Gastrocnemius medialis (tissue), 4 donors: ENCODE measurements at regions not wholly inside any gene's neighbourhood (a gene's known extent, or its start where the extent isn't known, plus 50 kb on each side); places are given as distances from the start of the nearest gene placed in this dataset.
"Not testable (repeated sequence)": the region's sequence is repeated elsewhere in the genome, so short reads cannot be mapped to it uniquely, and the experiment has no call there.

Experiments
- ATAC-seq, 2 donors: fragments of 150-250 bp; one replicate each; pipeline ENCODE4 v1.9.1; 2016
- DNase-seq, 2 donors: peaks; one replicate each; pipeline ENCODE4 v3.0.0-alpha.2; 2019
- H3K27ac ChIP-seq, 4 donors: fragments of 200-600 bp; sonication (generic); 1 replicate in 1 of 4; 2 replicates in 3 of 4; pipeline ENCODE4 v1.5.1; 2016 to 2018; ENCODE audit warnings: mild to moderate bottlenecking in 2 of 4, moderate library complexity in 1 of 4
- H3K27me3 ChIP-seq, 3 donors: fragments of 200-600 bp; sonication (generic) in 2 of 3; 1 replicate in 1 of 3; 2 replicates in 2 of 3; pipeline versions ENCODE4 v1.5.1 to v1.6.0; 2016 to 2019; ENCODE audit warnings: mild to moderate bottlenecking in 1 of 3, moderate library complexity in 1 of 3
- H3K36me3 ChIP-seq, 2 donors: fragments of 200-600 bp; sonication (generic) in 1 of 2; one replicate each; pipeline ENCODE4 v1.5.1; 2017 to 2018
- H3K4me1 ChIP-seq, 2 donors: fragments of 200-600 bp; sonication (generic) in 1 of 2; one replicate each; pipeline ENCODE4 v1.5.1; 2016 to 2017; ENCODE audit warnings: mild to moderate bottlenecking in 2 of 2
- H3K4me3 ChIP-seq, 4 donors: fragments of 200-600 bp; sonication (generic) in 3 of 4; 1 replicate in 1 of 4; 2 replicates in 3 of 4; pipeline ENCODE4 v1.5.1; 2016 to 2019; ENCODE audit warnings: mild to moderate bottlenecking in 2 of 4
- H3K9me3 ChIP-seq, 3 donors: fragments of 200-600 bp; sonication (generic) in 2 of 3; 1 replicate in 1 of 3; 2 replicates in 2 of 3; pipeline ENCODE4 v1.5.1; 2016 to 2019
- CTCF ChIP-seq, 5 experiments: fragments of 450-650 bp in 3 of 5; fragments of 200-600 bp in 2 of 5; sonication (generic) in 2 of 5; IDR thresholded peaks in 4 of 5; conservative IDR thresholded peaks in 1 of 5; 1 replicate in 4 of 5; 2 replicates in 1 of 5; pipeline ENCODE4 v1.5.1; 2016 to 2019; ENCODE audit warnings: antibody characterized with exemption in 5 of 5, mild to moderate bottlenecking in 3 of 5, moderate library complexity in 3 of 5
- POLR2A ChIP-seq, 2 donors: fragments of 450-650 bp; IDR thresholded peaks; one replicate each; pipeline ENCODE4 v1.6.1; 2017; ENCODE audit warnings: antibody characterized with exemption in 2 of 2, mild to moderate bottlenecking in 2 of 2, moderate library complexity in 2 of 2
- in situ Hi-C, 4 donors: fragments of 200-750 bp; cut with MboI; loops; one replicate each; pipeline versions ENCODE4 v1.15.0 to v1.8.0; 2017; ENCODE audit warnings: low sequenced_read_pairs in 4 of 4
- intact Hi-C: fragments of 100-400 bp; cut with DNase I; formaldehyde crosslinking; loops from one replicate; pipeline ENCODE4 v1.15.1; 2023; ENCODE audit warnings: low total_unique reads

GRCh38 chr1:241447031-241447644 is 72.4 kb downstream of the FH start:
- in situ Hi-C loops (no loop called here), intact Hi-C loops (no loop called here)
- no peak for ATAC-seq

GRCh38 chr1:241444836-241445235 is 74.7 kb downstream of the FH start:
- no peaks in the 10 kb centered on the region for H3K9me3 ChIP-seq
- no peak overlapping the region for H3K27ac ChIP-seq
- ATAC-seq: no peak
- H3K27me3 ChIP-seq: no peaks in the 10 kb centered on the region
- intact Hi-C loops (no loop called here), in situ Hi-C loops (no loop called here)
- H3K36me3 ChIP-seq: no peaks in the 10 kb centered on the region
- TF ChIP-seq POLR2A (IDR thresholded peaks at IDR 0.05) (no peak), CTCF (IDR thresholded peaks at IDR 0.05 in 4 of 5, conservative IDR thresholded peaks at IDR 0.05 in 1 of 5) (no peak)
- no peak for DNase-seq
- no peak overlapping the region for H3K4me3 ChIP-seq
- no peaks in the 10 kb centered on the region for H3K4me1 ChIP-seq

More at GRCh38 chr1:241447031-241447644, 72.4 kb downstream of the FH start:
- H3K4me3 ChIP-seq: no peak overlapping the region
- no peak for TF ChIP-seq CTCF (IDR thresholded peaks at IDR 0.05 in 4 of 5, conservative IDR thresholded peaks at IDR 0.05 in 1 of 5)
- no peak for TF ChIP-seq POLR2A (IDR thresholded peaks at IDR 0.05)
- no peaks in the 10 kb centered on the region for H3K4me1 ChIP-seq
- no peaks in the 10 kb centered on the region for H3K9me3 ChIP-seq
- no peak overlapping the region for H3K27ac ChIP-seq
- no peaks in the 10 kb centered on the region for H3K36me3 ChIP-seq
- H3K27me3 ChIP-seq: no peaks in the 10 kb centered on the region
- DNase-seq: no peak

GRCh38 chr1:241443561-241443960 is 76.0 kb downstream of the FH start:
- Histone ChIP-seq H3K4me3 (no peak overlapping the region), H3K4me1 (no peaks in the 10 kb centered on the region), H3K9me3 (no peaks in the 10 kb centered on the region), H3K36me3 (no peaks in the 10 kb centered on the region), H3K27ac (no peak overlapping the region), H3K27me3 (no peaks in the 10 kb centered on the region)
- TF ChIP-seq POLR2A (IDR thresholded peaks at IDR 0.05) (no peak), CTCF (IDR thresholded peaks at IDR 0.05 in 4 of 5, conservative IDR thresholded peaks at IDR 0.05 in 1 of 5) (no peak)
- in situ Hi-C loops: no loop called here
- DNase-seq: no peak
- intact Hi-C loops: no loop called here
- ATAC-seq: no peak

- ATAC-seq: no peak
- Histone ChIP-seq H3K9me3 (no peaks in the 10 kb centered on the region), H3K27me3 (no peaks in the 10 kb centered on the region), H3K36me3 (no peaks in the 10 kb centered on the region), H3K27ac (no peak overlapping the region), H3K4me3 (no peak overlapping the region), H3K4me1 (no peaks in the 10 kb centered on the region)
- intact Hi-C loops (no loop called here), in situ Hi-C loops (no loop called here)
- no peak for DNase-seq
- TF ChIP-seq POLR2A (IDR thresholded peaks at IDR 0.05): no peak
- no peak for TF ChIP-seq CTCF (IDR thresholded peaks at IDR 0.05 in 4 of 5, conservative IDR thresholded peaks at IDR 0.05 in 1 of 5)
Measured at GRCh38 chr1:241442686-241443085, 76.9 kb downstream of the FH start.

- Histone ChIP-seq H3K27ac (no peak overlapping the region), H3K27me3 (no peaks in the 10 kb centered on the region), H3K36me3 (no peaks in the 10 kb centered on the region), H3K9me3 (no peaks in the 10 kb centered on the region), H3K4me1 (no peaks in the 10 kb centered on the region), H3K4me3 (no peak overlapping the region)
- intact Hi-C loops: no loop called here
- in situ Hi-C loops: no loop called here
- TF ChIP-seq CTCF (IDR thresholded peaks at IDR 0.05 in 4 of 5, conservative IDR thresholded peaks at IDR 0.05 in 1 of 5): no peak
- TF ChIP-seq POLR2A (IDR thresholded peaks at IDR 0.05): no peak
- DNase-seq (no peak), ATAC-seq (no peak)
Measured at GRCh38 chr1:241440904-241441303, 78.7 kb downstream of the FH start.

GRCh38 chr1:241438686-241439085 is 80.9 kb downstream of the FH start:
- in situ Hi-C loops, H3K9me3 ChIP-seq, H3K27ac ChIP-seq, H3K4me3 ChIP-seq, H3K4me1 ChIP-seq, H3K36me3 ChIP-seq, DNase-seq, H3K27me3 ChIP-seq, ATAC-seq, intact Hi-C loops: not testable (repeated sequence)
